OCI-LY7 (cell line): ENCODE measurements at regions not wholly inside any gene's neighbourhood (a gene's known extent, or its start where the extent isn't known, plus 50 kb on each side); places are given as distances from the start of the nearest gene placed in this dataset.

ENCODE experiments used
- BruUV-seq: library from RNA; stranded (reverse); fragments of 400-500 nt; replicated peaks from 2 replicates; lab custom pipeline; 2021; lab: Mats Ljungman, UMichigan
- CTCF ChIA-PET: fragments of 300-600 bp; sonication (Branson Sonifier 250); formaldehyde crosslinking; loops from one replicate; lab custom pipeline; 2022; ENCODE audit warnings: antibody characterized with exemption; ENCODE audit not compliant: unreplicated experiment; lab: Charles Lee
- POLR2A ChIA-PET: fragments of 300-600 bp; sonication (Branson Sonifier 250); formaldehyde crosslinking; loops from one replicate; lab custom pipeline; 2022; ENCODE audit warnings: antibody characterized with exemption; lab: Charles Lee
- DNase-seq: peaks from one replicate; pipeline ENCODE4 v3.0.0-alpha.2; 2015; ENCODE audit warnings: low spot score
- H2AFZ ChIP-seq: fragments of 200-600 bp; sonication (generic), shearing (Covaris generic); 2 replicates; pipeline ENCODE4 v1.6.1; 2014; ENCODE audit warnings: mild to moderate bottlenecking, antibody characterized with exemption, low read length, moderate library complexity
- H3K27ac ChIP-seq: fragments of 200-600 bp; sonication (generic); 2 replicates; pipeline ENCODE4 v1.5.1; 2014; ENCODE audit warnings: mixed run types, low read depth, mild to moderate bottlenecking, moderate library complexity, low read length, inconsistent platforms; ENCODE audit not compliant: poor library complexity, severe bottlenecking
- H3K36me3 ChIP-seq: fragments of 200-600 bp; sonication (generic); 2 replicates; pipeline ENCODE4 v1.6.1; 2014; ENCODE audit warnings: mild to moderate bottlenecking, antibody characterized with exemption, low read length, moderate library complexity, mixed read lengths; ENCODE audit not compliant: insufficient read depth
- H3K4me1 ChIP-seq: fragments of 200-600 bp; sonication (generic); 2 replicates; pipeline ENCODE4 v1.5.1; 2014; ENCODE audit warnings: mild to moderate bottlenecking, low read length; ENCODE audit not compliant: insufficient read depth, poor library complexity, severe bottlenecking
- H3K4me2 ChIP-seq: fragments of 200-600 bp; sonication (generic); 2 replicates; pipeline ENCODE4 v1.6.1; 2014; ENCODE audit warnings: mild to moderate bottlenecking, low read length
- H3K4me3 ChIP-seq: fragments of 200-600 bp; sonication (generic); 2 replicates; pipeline ENCODE4 v1.5.1; 2014; ENCODE audit warnings: mild to moderate bottlenecking, low read depth, low read length; ENCODE audit not compliant: poor library complexity, severe bottlenecking
- H3K79me2 ChIP-seq: fragments of 200-600 bp; sonication (generic); 2 replicates; pipeline ENCODE4 v1.6.1; 2016; ENCODE audit warnings: low read depth, mild to moderate bottlenecking, low read length, moderate library complexity, mixed read lengths; ENCODE audit not compliant: insufficient read depth
- H3K9me2 ChIP-seq: fragments of 200-600 bp; sonication (generic); 2 replicates; pipeline ENCODE4 v1.6.1; 2016; ENCODE audit warnings: mild to moderate bottlenecking, low read length, mixed read lengths; ENCODE audit not compliant: insufficient read depth
- H3K9me3 ChIP-seq: fragments of 200-600 bp; sonication (generic); 2 replicates; pipeline ENCODE4 v1.6.1; 2014; ENCODE audit warnings: mild to moderate bottlenecking, mixed run types, low read length, mixed read lengths
- H4K20me1 ChIP-seq: fragments of 200-600 bp; sonication (generic); 2 replicates; pipeline ENCODE4 v1.6.1; 2014; ENCODE audit warnings: mild to moderate bottlenecking, antibody characterized with exemption, low read length, moderate library complexity, mixed read lengths; ENCODE audit not compliant: insufficient read depth
- EZH2phosphoT487 ChIP-seq: fragments of 200-600 bp; sonication (generic); IDR thresholded peaks from 2 replicates; pipeline ENCODE4 v1.6.1; 2018; ENCODE audit warnings: low read depth, borderline replicate concordance, mild to moderate bottlenecking, mixed run types, antibody characterized with exemption, low read length, moderate library complexity, mixed read lengths
- intact Hi-C: fragments of 100-400 bp; cut with micrococcal nuclease; formaldehyde crosslinking; loops from one replicate; pipeline ENCODE4 v1.10.0; 2022; ENCODE audit not compliant: unreplicated experiment
- TF ChIP-seq, protein P1 (sequence below): fragments of 200-600 bp; sonication (generic); conservative IDR thresholded peaks from 2 replicates; pipeline ENCODE4 v1.5.1; 2014; ENCODE audit warnings: mild to moderate bottlenecking, antibody characterized with exemption, low read length, moderate library complexity, mixed read lengths

DNA sequence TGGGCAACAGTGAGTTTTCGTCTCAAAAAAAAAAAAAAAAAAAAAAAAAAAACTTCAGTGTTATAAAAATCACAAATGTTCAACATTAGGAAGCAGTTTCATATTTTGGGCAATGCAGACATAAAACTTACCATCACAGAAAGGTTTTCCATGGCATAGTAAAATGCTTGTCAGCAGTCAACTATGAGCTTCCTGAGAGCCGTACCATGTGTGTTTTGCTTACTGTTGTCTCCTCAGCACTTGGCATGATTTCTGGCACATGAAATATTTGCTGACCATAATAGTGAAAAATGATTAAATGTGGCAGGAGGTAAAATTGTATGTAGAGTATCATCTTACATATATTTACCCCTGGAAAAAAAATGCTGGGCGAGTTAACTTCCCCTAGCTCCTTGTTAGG is 237.5 kb upstream of the SLC35B3 start:
- Histone ChIP-seq H3K4me3 (no peak overlapping the region), H3K36me3 (no peaks in the 10 kb centered on the region), H3K4me2 (no peak overlapping the region), H2AFZ (no peak overlapping the region), H3K4me1 (no peaks in the 10 kb centered on the region), H4K20me1 (no peaks in the 10 kb centered on the region), H3K9me3 (no peaks in the 10 kb centered on the region), H3K9me2 (no peaks in the 10 kb centered on the region), H3K79me2 (no peaks in the 10 kb centered on the region), H3K27ac (no peak overlapping the region)
- DNase-seq = no peak
- POLR2A ChIA-PET = no interaction called here
- TF ChIP-seq, protein P1, sequence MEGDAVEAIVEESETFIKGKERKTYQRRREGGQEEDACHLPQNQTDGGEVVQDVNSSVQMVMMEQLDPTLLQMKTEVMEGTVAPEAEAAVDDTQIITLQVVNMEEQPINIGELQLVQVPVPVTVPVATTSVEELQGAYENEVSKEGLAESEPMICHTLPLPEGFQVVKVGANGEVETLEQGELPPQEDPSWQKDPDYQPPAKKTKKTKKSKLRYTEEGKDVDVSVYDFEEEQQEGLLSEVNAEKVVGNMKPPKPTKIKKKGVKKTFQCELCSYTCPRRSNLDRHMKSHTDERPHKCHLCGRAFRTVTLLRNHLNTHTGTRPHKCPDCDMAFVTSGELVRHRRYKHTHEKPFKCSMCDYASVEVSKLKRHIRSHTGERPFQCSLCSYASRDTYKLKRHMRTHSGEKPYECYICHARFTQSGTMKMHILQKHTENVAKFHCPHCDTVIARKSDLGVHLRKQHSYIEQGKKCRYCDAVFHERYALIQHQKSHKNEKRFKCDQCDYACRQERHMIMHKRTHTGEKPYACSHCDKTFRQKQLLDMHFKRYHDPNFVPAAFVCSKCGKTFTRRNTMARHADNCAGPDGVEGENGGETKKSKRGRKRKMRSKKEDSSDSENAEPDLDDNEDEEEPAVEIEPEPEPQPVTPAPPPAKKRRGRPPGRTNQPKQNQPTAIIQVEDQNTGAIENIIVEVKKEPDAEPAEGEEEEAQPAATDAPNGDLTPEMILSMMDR = no peak
- no peak for TF ChIP-seq EZH2phosphoT487
- intact Hi-C loops = no loop called here
- BruUV-seq = no TSS peak
- CTCF ChIA-PET = no interaction called here

DNA sequence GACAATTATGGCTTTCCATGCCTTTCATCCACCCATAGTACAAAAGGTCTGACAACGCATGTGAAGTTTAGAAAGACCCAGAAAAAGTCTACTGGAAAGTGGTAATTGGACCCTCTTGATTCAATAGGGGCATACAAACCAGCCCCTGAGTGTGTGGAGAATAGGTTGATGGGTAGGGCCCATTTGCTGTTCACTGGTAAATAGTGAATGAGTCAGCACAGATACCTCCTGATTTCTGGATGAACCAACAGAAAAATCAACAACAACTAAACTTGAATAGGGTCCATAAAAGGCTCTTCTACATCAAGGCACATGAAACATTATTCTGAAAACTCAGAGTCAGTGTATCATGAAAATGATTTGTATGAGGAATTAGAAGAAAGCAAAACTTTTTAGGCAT is 235.4 kb upstream of the SLC35B3 start:
- intact Hi-C loops = no loop called here
- DNase-seq = no peak
- no peaks in the 10 kb centered on the region for H3K79me2 ChIP-seq
- TF ChIP-seq EZH2phosphoT487 = no peak
- TF ChIP-seq, protein P1 = no peak
- H2AFZ ChIP-seq = no peak overlapping the region
- H3K9me2 ChIP-seq = no peaks in the 10 kb centered on the region
- no peak overlapping the region for H3K4me3 ChIP-seq
- H4K20me1 ChIP-seq = no peaks in the 10 kb centered on the region
- ChIA-PET CTCF (no interaction called here), POLR2A (no interaction called here)
- no peak overlapping the region for H3K4me2 ChIP-seq
- no peaks in the 10 kb centered on the region for H3K4me1 ChIP-seq
- H3K36me3 ChIP-seq = no peaks in the 10 kb centered on the region
- H3K27ac ChIP-seq = no peak overlapping the region
- H3K9me3 ChIP-seq = no peaks in the 10 kb centered on the region
- BruUV-seq = no TSS peak

DNA sequence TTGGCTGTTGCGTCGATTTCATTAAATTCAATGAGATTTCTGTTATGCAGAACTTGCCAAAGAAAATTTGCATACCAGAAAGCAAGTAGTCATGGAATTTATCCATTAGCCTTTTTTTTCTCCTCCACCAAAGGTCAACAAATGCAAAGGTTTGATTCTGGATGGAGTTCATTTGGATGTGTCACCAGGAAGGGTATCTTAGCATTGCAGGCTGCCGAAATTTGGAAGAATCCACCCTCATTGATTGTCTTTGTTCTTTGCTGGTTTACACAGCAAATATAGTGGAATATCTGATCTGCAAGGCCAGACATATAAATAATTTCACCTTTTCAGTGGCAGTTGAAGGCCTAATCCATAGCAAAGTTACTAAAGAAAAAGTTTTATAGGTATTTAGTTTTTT is 229.4 kb upstream of the SLC35B3 start:
- no peak overlapping the region for H2AFZ ChIP-seq
- H3K4me3 ChIP-seq = no peak overlapping the region
- H3K9me3 ChIP-seq = no peaks in the 10 kb centered on the region
- no peaks in the 10 kb centered on the region for H3K9me2 ChIP-seq
- BruUV-seq = no TSS peak
- H3K4me1 ChIP-seq = no peaks in the 10 kb centered on the region
- no peak for TF ChIP-seq EZH2phosphoT487
- TF ChIP-seq, protein P1 = no peak
- ChIA-PET POLR2A (no interaction called here), CTCF (no interaction called here)
- H3K36me3 ChIP-seq = no peaks in the 10 kb centered on the region
- no peaks in the 10 kb centered on the region for H3K79me2 ChIP-seq
- H3K4me2 ChIP-seq = no peak overlapping the region
- intact Hi-C loops = no loop called here
- no peak overlapping the region for H3K27ac ChIP-seq
- no peak for DNase-seq
- H4K20me1 ChIP-seq = no peaks in the 10 kb centered on the region
